ENCODE measurements at regions not wholly inside any gene's neighbourhood (a gene's known extent, or its start where the extent isn't known, plus 50 kb on each side); places are given as distances from the start of the nearest gene placed in this dataset.

GRCh38 chr12:73414926-73415325, 1122.7 kb upstream of the ATXN7L3B start:
- TF ChIP-seq EZH2 (optimal IDR thresholded peaks at IDR 0.05; ENCODE audit: low read depth, low read length) (no peak), CTCF (IDR thresholded peaks at IDR 0.05; ENCODE audit: low read length) (no peak)

All from MM.1S (cell line).